ENCODE measurements at regions not wholly inside any gene's neighbourhood (a gene's known extent, or its start where the extent isn't known, plus 50 kb on each side); places are given as distances from the start of the nearest gene placed in this dataset.
"Not testable (repeated sequence)": the region's sequence is repeated elsewhere in the genome, so short reads cannot be mapped to it uniquely, and the experiment has no call there.

DNA sequence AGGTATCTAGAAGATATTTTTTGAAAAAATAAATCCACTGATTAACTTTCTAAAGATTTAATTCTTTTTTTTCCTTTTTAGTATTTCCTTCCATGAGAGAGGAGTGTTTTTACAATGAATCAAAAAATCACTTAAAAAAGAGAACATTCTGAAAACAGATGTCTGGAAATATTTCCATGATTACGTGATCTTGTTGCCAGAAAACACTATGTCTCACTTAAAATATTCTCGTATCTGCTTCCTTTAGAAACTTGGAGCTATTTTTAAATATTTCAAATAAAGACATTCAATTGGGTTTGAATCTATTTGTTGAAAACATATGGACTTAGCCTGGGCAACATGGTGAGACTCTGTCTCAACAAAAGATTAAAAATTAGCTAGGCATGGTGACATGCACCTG lies 232.8 kb upstream of the RASGEF1B start:
- ATAC-seq (no peak), DNase-seq (ENCODE audit: low spot score in 2 of 2) (no peak)
- no peak overlapping the region for H3K27ac Mint-ChIP-seq
- H3K36me3 Mint-ChIP-seq = no peaks in the 10 kb centered on the region
- H3K4me1 Mint-ChIP-seq = no peaks in the 10 kb centered on the region
- H3K9me3 Mint-ChIP-seq = no peaks in the 10 kb centered on the region
- no peak overlapping the region for H3K4me3 Mint-ChIP-seq

DNA sequence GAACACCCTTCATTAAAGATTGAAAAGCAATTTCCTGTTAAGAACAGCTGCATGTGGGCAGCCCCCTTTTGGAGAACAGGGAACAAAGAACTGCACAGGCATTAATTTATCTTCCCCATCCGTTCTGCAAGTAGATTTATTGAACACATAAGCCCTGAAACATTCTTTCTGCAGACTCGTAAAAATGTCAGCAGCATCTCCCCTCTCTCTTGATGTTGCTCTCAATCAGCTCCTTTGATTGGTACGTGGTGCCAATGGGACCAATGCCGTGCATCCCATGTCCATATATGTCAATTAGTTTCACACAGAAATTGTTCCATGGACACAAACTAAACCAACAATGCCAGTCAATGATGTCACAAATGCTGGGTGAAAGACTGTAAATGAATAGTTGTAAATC lies 228.5 kb upstream of the RASGEF1B start:
- no peaks in the 10 kb centered on the region for H3K9me3 Mint-ChIP-seq
- no peak for ATAC-seq
- DNase-seq (ENCODE audit: low spot score in 2 of 2) = no peak
- no peaks in the 10 kb centered on the region for H3K36me3 Mint-ChIP-seq
- H3K4me3 Mint-ChIP-seq = no peak overlapping the region
- no peaks in the 10 kb centered on the region for H3K4me1 Mint-ChIP-seq
- H3K27ac Mint-ChIP-seq = no peak overlapping the region

DNA sequence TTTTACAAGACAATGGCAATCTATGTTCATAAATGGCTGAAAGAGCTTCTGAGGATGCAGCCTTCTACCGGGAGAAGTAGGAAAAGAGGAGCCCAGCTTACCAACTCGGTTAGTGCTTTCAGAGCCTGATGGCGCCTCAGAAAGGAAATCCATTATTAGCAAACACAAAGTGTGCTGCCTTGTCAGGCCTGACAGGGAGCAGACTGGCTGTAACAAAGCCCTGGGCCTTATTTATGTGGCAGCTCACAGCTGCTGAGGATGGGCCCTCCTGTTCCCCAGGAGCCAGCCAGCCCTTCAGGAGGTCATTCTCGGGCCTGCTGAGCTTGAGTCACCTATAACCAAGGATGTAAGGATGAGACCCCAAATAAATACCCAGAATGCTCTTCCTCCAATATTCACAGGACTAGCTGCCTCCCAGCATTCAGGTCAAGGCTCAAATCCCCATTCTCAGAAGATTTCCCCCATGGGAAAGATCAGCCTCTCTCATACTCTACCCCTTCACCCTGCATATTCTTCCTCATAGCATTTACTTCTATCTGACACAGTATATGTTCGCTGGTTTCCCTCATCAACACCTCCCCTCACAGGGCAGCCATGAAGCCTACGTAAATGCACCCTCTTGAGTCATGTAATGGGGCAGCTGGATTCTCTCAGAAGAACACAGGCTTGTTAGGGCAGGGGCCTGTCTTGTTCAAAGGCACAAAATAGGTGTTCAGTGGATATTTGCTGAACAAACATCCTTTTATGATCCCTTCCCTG lies 227.0 kb upstream of the RASGEF1B start:
- ATAC-seq = no peak
- Mint-ChIP-seq H3K9me3 (no peaks in the 10 kb centered on the region), H3K4me3 (no peak overlapping the region), H3K27ac (no peak overlapping the region), H3K4me1 (no peaks in the 10 kb centered on the region), H3K36me3 (no peaks in the 10 kb centered on the region)
- no peak for DNase-seq (ENCODE audit: low spot score in 2 of 2)

GRCh38 chr4:81694176-81694913 lies 222.6 kb upstream of the RASGEF1B start:
- Mint-ChIP-seq H3K4me1 (no peaks in the 10 kb centered on the region), H3K9me3 (no peaks in the 10 kb centered on the region), H3K36me3 (no peaks in the 10 kb centered on the region), H3K27ac (no peak overlapping the region), H3K4me3 (no peak overlapping the region)
- no peak for DNase-seq (ENCODE audit: low spot score in 2 of 2)
- ATAC-seq = no peak

- no peak for DNase-seq (ENCODE audit: low spot score in 2 of 2)
- H3K4me1 Mint-ChIP-seq = no peaks in the 10 kb centered on the region
- H3K4me3 Mint-ChIP-seq = no peak overlapping the region
- no peak for ATAC-seq
- H3K9me3 Mint-ChIP-seq = no peaks in the 10 kb centered on the region
- no peak overlapping the region for H3K27ac Mint-ChIP-seq
- H3K36me3 Mint-ChIP-seq = no peaks in the 10 kb centered on the region
Observed at GRCh38 chr4:81690871-81691270, 219.2 kb upstream of the RASGEF1B start.

- no peaks in the 10 kb centered on the region for H3K36me3 Mint-ChIP-seq
- no peaks in the 10 kb centered on the region for H3K9me3 Mint-ChIP-seq
- DNase-seq (ENCODE audit: low spot score in 2 of 2) = no peak
- H3K4me1 Mint-ChIP-seq = no peaks in the 10 kb centered on the region
- no peak overlapping the region for H3K4me3 Mint-ChIP-seq
- ATAC-seq = no peak
- no peak overlapping the region for H3K27ac Mint-ChIP-seq
Observed at GRCh38 chr4:81688085-81688484, 216.4 kb upstream of the RASGEF1B start.

GRCh38 chr4:81687471-81687870 lies 215.8 kb upstream of the RASGEF1B start:
- Mint-ChIP-seq H3K27ac (no peak overlapping the region), H3K9me3 (no peaks in the 10 kb centered on the region), H3K36me3 (no peaks in the 10 kb centered on the region), H3K4me3 (no peak overlapping the region), H3K4me1 (no peaks in the 10 kb centered on the region)
- DNase-seq (ENCODE audit: low spot score in 2 of 2) = no peak
- ATAC-seq = no peak

GRCh38 chr4:81685104-81685503 lies 213.4 kb upstream of the RASGEF1B start:
- DNase-seq (ENCODE audit: low spot score in 2 of 2) (no peak), ATAC-seq (no peak)
- no peak overlapping the region for H3K27ac Mint-ChIP-seq
- H3K9me3 Mint-ChIP-seq = no peaks in the 10 kb centered on the region
- no peaks in the 10 kb centered on the region for H3K36me3 Mint-ChIP-seq
- H3K4me3 Mint-ChIP-seq = no peak overlapping the region
- no peaks in the 10 kb centered on the region for H3K4me1 Mint-ChIP-seq

DNA sequence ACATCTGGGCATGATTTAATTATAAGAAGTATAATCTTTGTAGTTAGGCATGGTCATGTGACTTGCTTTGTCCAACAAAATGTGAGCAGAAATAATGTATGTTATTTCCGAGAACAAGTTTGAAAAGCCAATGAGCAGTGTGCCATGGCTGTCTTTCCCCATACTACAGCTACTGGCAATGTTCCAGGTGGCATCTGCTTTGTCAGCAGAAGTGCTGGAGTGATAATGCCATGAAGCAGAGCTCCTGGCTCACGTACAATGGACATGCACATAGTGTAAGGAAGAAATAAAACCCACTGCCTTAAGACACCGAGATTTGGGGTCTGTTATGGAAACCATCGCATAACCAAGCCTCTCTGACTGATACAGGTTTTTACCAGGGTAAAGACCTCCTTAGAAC lies 212.6 kb upstream of the RASGEF1B start:
- no peaks in the 10 kb centered on the region for H3K4me1 Mint-ChIP-seq
- no peak overlapping the region for H3K4me3 Mint-ChIP-seq
- ATAC-seq (no peak), DNase-seq (ENCODE audit: low spot score in 2 of 2) (no peak)
- H3K27ac Mint-ChIP-seq = no peak overlapping the region
- H3K9me3 Mint-ChIP-seq = no peaks in the 10 kb centered on the region
- H3K36me3 Mint-ChIP-seq = no peaks in the 10 kb centered on the region

- H3K36me3 Mint-ChIP-seq = no peaks in the 10 kb centered on the region
- H3K27ac Mint-ChIP-seq = no peak overlapping the region
- ATAC-seq = no peak
- no peak overlapping the region for H3K4me3 Mint-ChIP-seq
- no peak for DNase-seq (ENCODE audit: low spot score in 2 of 2)
- no peaks in the 10 kb centered on the region for H3K9me3 Mint-ChIP-seq
- H3K4me1 Mint-ChIP-seq = no peaks in the 10 kb centered on the region
Observed at GRCh38 chr4:81682492-81682891, 210.8 kb upstream of the RASGEF1B start.

DNA sequence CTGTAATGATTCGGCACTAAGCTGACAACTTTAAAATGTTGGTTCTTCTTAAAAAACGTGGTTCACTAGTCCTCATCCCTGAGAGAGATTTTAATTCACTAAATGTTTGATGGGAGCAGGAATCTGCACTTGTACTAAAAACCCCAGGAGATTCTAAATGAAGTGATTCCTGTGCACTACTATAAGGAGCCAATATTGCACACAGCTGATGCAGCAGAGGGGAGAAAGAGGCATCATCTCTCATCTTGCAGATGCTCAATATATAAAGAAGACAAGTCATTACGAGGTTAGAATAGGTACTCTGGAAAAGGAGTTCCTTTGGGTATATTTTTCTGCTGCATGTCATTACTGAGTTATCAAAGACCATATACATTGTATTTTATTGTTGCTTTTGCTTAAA lies 207.6 kb upstream of the RASGEF1B start:
- Mint-ChIP-seq H3K27ac (no peak overlapping the region), H3K4me1 (no peaks in the 10 kb centered on the region), H3K4me3 (no peak overlapping the region), H3K36me3 (no peaks in the 10 kb centered on the region), H3K9me3 (no peaks in the 10 kb centered on the region)
- DNase-seq (ENCODE audit: low spot score in 2 of 2) (no peak), ATAC-seq (no peak)

GRCh38 chr4:81678801-81679200 lies 207.1 kb upstream of the RASGEF1B start:
- Mint-ChIP-seq H3K4me3 (no peak overlapping the region), H3K4me1 (no peaks in the 10 kb centered on the region), H3K36me3 (no peaks in the 10 kb centered on the region), H3K9me3 (no peaks in the 10 kb centered on the region), H3K27ac (no peak overlapping the region)
- DNase-seq (ENCODE audit: low spot score in 2 of 2) (no peak), ATAC-seq (no peak)

DNA sequence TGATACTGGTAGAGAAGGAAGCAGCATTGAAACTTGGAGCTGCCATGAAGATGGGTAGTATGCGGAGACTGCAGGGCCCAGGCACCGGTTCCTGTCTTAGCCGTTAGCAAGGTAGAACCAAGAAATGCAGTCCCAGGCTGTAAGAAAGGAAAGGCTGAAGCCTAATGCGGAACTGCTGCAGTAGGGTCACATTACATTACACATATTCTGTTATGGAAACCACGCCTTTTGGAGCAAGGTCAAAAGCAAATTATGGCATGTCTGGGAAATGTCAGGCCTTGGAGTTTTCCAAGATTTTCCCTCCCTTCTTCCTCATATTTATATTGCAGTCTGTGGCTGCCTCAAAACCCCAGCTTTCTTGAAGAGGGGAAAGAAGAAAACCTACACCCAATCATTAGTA lies 204.8 kb upstream of the RASGEF1B start:
- Mint-ChIP-seq H3K4me3 (no peak overlapping the region), H3K36me3 (no peaks in the 10 kb centered on the region), H3K9me3 (no peaks in the 10 kb centered on the region), H3K4me1 (no peaks in the 10 kb centered on the region), H3K27ac (no peak overlapping the region)
- ATAC-seq (no peak), DNase-seq (ENCODE audit: low spot score in 2 of 2) (no peak)

DNA sequence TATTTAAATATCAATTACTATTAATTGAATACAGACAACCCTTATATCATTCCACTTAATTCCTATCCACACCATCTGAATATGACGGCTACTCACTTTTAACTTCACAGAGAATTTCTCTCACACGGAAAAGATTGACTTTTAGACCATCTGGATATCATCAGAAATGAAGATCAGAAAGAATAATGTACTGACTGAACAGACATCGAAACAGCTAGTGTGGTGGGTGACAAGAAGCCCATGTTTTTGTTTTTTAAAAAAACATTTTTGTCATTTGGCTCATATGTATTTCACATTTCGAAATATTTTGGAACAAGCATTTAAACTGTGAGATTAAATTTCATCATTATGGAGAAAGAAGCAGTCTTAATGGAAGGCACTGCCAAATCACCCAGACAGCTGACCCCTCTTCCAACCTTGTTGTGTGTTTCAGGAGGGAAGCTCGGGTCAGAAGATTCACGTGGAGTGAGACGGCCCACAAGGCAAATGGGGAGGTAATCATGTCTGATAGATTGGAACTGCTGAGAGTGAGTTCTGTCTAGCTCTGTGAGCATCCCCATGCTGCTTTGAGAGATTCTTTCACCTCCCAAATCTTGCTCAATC lies 204.2 kb upstream of the RASGEF1B start:
- Mint-ChIP-seq H3K9me3 (no peaks in the 10 kb centered on the region), H3K36me3 (no peaks in the 10 kb centered on the region), H3K4me1 (no peaks in the 10 kb centered on the region), H3K27ac (no peak overlapping the region), H3K4me3 (no peak overlapping the region)
- ATAC-seq = no peak
- DNase-seq (ENCODE audit: low spot score in 2 of 2) = no peak

- Mint-ChIP-seq H3K9me3 (no peaks in the 10 kb centered on the region), H3K27ac (no peak overlapping the region), H3K36me3 (no peaks in the 10 kb centered on the region), H3K4me1 (no peaks in the 10 kb centered on the region), H3K4me3 (no peak overlapping the region)
- DNase-seq (ENCODE audit: low spot score in 2 of 2) (no peak), ATAC-seq (no peak)
Observed at GRCh38 chr4:81673961-81674360, 202.3 kb upstream of the RASGEF1B start.

DNA sequence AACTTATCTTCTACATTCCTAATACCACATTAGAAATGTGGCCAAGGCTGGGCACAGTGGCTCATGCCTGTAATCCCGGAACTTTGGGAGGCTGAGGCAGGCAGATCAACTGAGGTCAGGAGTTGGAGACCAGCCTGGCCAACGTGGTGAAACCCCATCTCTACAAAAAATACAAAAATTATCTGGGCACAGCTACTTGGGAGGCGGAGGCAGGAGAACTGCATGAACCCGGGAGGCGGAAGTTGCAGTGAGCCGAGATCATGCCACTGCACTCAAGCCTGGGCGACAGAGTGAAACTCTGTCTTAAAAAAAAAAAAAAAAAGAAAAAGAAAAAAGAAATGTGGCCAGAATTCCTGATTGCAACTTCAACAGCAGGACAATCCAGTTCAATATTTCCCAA lies 196.6 kb upstream of the RASGEF1B start:
- H3K4me1 Mint-ChIP-seq = not testable (repeated sequence)

More for the DNA sequence above, 196.6 kb upstream of the RASGEF1B start:
- not testable (repeated sequence) for H3K27ac Mint-ChIP-seq; DNase-seq (ENCODE audit: low spot score in 2 of 2); H3K4me3 Mint-ChIP-seq; ATAC-seq; H3K9me3 Mint-ChIP-seq; H3K36me3 Mint-ChIP-seq
